Fibroblast of peridontal ligament (primary cell): ENCODE measurements at regions not wholly inside any gene's neighbourhood (a gene's known extent, or its start where the extent isn't known, plus 50 kb on each side); places are given as distances from the start of the nearest gene placed in this dataset.
A peak's percentile ranks its signal among the peaks of the same experiment; 100 is the strongest.

Experiments
- DNase-seq: peaks from one replicate; pipeline ENCODE4 v3.0.0-alpha.2; 2010; ENCODE audit errors: extremely low read depth

- no peak for DNase-seq
Measured at GRCh38 chr1:56442290-56442877, 137.0 kb downstream of the PLPP3 start.

- DNase-seq = no peak
Measured at GRCh38 chr1:56441601-56442000, 137.8 kb downstream of the PLPP3 start.

DNA sequence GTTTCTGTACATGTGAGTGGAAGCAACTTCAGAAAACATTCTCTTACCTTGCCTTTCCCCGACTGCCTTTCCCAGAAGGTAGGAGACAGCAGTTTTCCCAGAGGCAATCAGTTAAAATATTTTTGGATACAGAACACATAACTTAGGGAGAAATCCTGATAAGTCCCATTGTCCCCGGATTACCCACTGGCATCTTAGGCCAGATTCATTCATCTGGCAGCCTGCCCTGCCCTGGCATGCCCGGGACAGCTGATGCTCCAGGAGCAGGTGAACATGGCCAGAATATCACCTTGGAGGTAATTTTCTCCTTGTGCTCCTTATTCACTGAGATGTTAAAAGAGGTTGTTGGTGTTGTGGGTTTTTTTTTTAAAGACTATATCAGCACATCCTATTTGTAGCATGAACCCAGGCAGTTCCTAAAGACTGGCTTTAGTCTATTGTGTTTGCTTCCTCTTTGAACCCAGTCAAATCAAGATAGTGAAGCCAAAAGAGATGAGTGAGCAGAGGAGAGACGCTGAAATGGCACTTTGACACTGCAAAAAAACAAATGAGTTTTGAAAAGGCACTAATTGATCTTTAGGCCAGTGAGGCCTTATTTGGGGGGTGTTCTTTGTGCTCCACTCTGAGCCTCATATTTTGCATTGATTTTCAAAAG is 139.6 kb downstream of the PLPP3 start:
- no peak for DNase-seq

DNA sequence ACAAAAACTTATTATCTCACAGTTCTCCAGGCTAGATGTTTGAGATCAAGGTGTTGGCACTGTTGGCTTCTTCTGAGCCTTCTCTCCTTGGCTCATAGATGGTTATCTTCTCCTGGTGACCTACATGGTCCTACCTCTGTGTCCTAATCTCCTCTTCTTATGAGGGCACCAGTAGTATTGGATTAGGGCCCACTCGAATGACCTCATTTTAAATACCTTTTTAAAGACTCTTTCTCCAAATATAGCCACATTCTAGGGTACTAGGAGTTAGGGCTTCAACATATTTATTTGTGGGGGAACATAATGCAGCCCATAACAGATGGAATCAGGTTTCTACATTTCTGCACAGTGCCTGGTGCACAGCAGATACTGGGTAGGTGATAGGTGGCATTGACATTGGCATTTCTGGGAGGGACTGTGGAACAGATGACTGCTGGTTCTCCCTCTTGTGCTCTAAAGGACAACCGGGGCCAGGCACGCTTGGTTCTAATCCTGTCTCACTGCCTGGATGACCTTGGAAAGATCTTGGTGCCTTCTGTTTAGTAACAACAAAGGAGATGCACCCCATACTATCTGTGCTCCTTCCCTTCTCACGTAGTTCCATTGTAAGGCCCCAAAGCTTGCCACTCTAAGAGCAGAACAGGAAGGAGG is 140.3 kb downstream of the PLPP3 start:
- DNase-seq = no peak

DNA sequence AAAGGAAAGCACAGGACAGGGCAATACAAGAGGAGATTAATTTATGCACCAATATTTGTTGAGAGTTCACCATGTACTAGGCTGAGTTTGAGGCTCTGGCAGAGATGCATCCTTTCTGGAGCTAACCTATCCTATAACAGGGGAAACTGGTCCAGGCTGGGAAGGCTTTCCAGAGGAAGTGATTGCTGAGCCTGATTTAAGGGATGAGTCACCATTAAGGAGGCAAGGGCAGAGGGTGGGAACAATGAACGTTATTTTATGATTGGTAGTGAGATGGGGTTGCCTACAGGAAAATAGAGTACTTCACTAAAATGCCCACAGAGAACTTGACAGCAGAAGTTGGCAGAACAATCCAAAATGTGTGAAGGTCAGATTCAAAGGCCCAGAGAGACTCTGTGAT is 141.4 kb downstream of the PLPP3 start:
- no peak for DNase-seq

- no peak for DNase-seq
Measured at GRCh38 chr1:56436912-56437417, 142.4 kb downstream of the PLPP3 start.

DNA sequence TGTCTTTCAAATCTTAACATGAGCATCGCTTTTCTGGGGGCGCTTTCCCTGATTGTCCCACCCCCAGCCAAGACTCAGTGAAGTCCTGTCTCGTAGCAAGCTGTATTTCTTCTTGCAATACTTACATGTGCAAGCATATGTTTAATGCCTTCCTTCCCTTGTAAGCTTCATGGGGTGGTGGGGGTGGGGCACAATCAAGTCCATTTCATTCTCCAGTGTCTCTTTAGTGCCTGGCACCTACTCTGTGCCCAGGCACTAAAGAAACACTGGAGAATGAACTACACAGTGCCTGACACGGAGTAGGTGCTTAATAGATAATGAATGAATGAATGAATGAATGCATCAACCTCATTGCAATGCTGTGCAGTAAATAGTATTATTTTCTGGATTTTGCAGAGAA is 143.1 kb downstream of the PLPP3 start:
- DNase-seq = no peak

GRCh38 chr1:56435434-56436262 is 143.7 kb downstream of the PLPP3 start:
- DNase-seq = no peak

GRCh38 chr1:56434740-56435139 is 144.6 kb downstream of the PLPP3 start:
- DNase-seq = peak; percentile 49

- no peak for DNase-seq
Measured at GRCh38 chr1:56434025-56434424, 145.3 kb downstream of the PLPP3 start.

- no peak for DNase-seq
Measured at GRCh38 chr1:56433056-56433577, 146.2 kb downstream of the PLPP3 start.

DNA sequence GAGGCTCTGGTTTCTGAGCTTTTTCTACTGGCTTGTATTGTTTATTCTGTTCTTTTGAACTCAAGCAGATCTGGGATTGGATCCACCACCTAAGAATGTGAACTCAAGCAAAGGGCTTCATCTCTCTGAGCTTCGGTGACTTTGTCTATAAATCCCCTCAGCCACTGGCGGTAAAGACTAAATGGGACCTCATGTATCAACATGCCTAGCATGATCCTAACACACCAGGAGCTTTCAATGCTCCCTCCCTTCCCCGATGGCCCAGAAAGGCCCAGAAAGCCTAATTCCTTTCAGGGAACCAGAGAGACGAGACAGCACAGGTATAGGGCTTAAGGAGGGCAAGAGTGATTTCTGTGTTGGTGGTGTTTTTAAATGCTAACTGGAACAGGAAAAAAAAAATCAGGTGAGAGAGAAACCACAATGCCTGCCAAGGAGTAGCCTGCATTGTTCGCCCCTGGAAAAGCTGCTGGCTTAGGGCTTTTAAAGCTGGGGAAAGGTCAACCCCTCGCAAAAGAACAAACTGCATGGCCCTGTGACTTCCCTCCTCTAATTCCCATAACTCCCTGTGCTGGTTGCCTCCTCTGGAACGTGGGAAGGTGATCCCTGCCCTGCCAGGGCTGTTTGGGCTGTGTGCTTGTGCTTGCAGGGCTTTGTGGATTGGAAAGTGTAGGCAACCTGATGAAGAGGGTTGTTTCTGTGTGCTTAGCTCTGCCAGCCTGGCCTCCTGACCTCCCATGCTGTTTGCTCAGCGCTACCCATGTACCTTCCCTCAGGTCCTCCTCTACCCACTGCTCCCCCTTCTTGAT is 147.0 kb downstream of the PLPP3 start:
- DNase-seq = no peak

- DNase-seq = no peak
Measured at GRCh38 chr1:56430141-56430839, 149.1 kb downstream of the PLPP3 start.

DNA sequence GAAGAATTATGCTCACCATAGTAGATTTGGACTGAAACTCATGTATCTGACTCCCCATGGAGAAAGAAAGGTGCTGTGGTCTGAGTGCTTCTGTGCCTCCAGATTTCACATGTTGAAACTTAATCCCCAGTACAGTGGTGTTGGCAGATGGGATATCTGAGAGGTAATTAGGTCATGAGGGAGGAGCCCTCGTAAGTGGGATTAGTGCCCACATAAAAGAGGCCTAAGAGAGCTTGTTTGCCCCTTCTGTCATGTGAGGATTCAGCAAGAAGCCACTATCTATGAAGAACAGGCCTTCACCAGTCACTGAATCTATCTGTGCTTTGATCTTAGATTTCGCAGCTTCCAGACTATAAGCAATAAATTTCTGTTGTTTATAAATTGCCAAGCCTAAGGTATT is 150.1 kb downstream of the PLPP3 start:
- DNase-seq = no peak

DNA sequence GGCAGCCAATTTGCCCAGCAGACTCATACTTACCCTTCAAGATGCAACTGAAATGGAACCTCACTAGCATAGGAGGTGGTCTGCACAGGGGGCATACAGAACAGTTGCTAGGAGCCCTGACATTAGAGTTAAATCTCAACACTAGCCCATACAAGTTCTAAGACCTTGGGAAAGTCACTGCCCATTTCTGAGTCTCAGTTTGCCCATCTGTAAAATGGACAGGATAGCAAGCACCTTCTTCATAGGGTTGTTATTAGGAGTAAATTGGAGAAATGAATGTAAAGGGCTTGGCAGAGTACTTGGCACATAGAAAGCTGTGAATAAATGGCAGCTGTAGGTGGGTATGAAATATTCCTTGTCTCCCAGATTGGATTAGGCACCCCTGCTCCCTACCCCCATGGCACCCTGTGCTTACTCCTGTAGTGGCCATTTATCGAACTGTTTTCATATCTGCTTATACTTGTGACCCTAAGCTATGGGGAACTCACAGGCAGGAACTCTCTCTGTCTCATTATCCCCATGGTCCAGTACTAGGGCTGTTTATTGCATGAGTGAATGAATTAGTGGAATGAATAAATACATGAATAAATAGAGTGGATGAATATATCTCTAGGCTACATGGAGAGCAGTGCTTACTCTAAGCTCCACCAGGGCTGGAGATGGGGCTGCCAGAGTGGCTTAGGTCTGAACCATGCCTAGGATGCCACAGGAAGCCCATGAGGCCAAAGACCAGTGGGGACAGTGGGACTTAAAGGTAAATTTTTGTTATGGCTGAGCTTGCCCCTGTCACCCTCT is 152.6 kb downstream of the PLPP3 start:
- DNase-seq = no peak

GRCh38 chr1:56425494-56426037 is 153.8 kb downstream of the PLPP3 start:
- DNase-seq = no peak

GRCh38 chr1:56424744-56425493 is 154.4 kb downstream of the PLPP3 start:
- DNase-seq = peak; percentile 38

DNA sequence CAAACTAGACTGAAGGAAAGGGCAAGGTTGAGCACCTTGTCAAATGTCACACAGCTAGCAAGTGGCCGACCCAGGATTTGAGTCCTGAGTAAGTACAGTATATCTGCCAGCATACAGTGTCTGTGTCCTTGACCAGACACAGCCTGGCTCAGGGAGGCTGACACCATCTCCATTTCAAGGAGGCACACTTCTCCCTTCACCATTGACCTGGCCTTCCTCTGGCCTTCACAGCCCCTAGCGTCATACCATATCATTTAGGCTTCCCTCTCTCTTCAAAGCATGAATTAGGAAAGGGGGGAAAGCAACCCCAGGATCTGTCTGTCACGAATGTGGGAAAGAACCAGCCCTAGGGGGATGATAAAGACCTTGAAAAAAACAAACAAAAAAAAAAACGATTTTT is 155.6 kb downstream of the PLPP3 start:
- no peak for DNase-seq

DNA sequence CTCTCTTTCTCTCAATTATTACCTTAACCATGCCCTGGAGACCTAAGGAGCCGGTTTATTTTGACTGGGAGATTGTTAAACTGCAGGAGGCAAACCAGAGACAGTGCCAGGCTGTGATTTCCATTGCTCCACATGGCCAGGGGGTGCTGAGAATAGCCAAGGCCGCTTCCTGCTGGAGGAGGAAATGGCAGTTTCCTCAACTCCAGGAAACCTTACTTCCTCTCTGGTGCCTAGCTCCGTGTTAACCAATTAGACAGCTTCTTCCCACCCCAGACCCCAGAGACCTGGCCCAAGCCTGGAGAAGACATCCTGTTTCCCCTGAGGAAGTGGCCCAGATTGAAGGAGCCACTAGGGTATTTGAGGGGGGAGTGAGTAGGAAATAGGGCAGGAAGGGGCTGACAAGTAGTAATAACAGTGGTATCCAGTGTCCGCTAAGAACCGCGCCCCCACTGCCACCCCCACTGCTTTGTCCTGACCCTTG is 161.2 kb downstream of the PLPP3 start:
- DNase-seq = no peak
